T-helper 2 cell (primary cell): ENCODE measurements at regions not wholly inside any gene's neighbourhood (a gene's known extent, or its start where the extent isn't known, plus 50 kb on each side); places are given as distances from the start of the nearest gene placed in this dataset.

ENCODE experiments used
- DNase-seq, 5 experiments: peaks; one replicate each; pipeline versions ENCODE4 v3.0.0 to v3.0.0-alpha.2; 2012 to 2022

GRCh38 chr5:159826351-159827214, 89.7 kb upstream of the ADRA1B start:
- peak in 1 of 5 experiments; percentile 16 for DNase-seq

- no peak for DNase-seq
These were observed 88.4 kb upstream of the ADRA1B start for GRCh38 chr5:159827861-159828260.

GRCh38 chr5:159832073-159832472, 84.2 kb upstream of the ADRA1B start:
- no peak for DNase-seq

GRCh38 chr5:159833088-159833487, 83.2 kb upstream of the ADRA1B start:
- DNase-seq: no peak

GRCh38 chr5:159833846-159834245, 82.4 kb upstream of the ADRA1B start:
- no peak for DNase-seq

GRCh38 chr5:159835548-159835947, 80.7 kb upstream of the ADRA1B start:
- DNase-seq: no peak

GRCh38 chr5:159836691-159837090, 79.6 kb upstream of the ADRA1B start:
- DNase-seq: no peak

GRCh38 chr5:159837860-159838259, 78.4 kb upstream of the ADRA1B start:
- no peak for DNase-seq

GRCh38 chr5:159838551-159839222, 77.6 kb upstream of the ADRA1B start:
- DNase-seq: no peak

GRCh38 chr5:159844267-159845121, 71.8 kb upstream of the ADRA1B start:
- no peak for DNase-seq

- DNase-seq: no peak
These were observed 66.7 kb upstream of the ADRA1B start for GRCh38 chr5:159849437-159850083.

GRCh38 chr5:159850160-159850559, 66.1 kb upstream of the ADRA1B start:
- DNase-seq: no peak

GRCh38 chr5:159851053-159851452, 65.2 kb upstream of the ADRA1B start:
- DNase-seq: no peak

- DNase-seq: no peak
These were observed 61.4 kb upstream of the ADRA1B start for GRCh38 chr5:159854916-159855315.

- no peak for DNase-seq
These were observed 60.6 kb upstream of the ADRA1B start for GRCh38 chr5:159855476-159856191.

- no peak for DNase-seq
These were observed 57.4 kb upstream of the ADRA1B start for GRCh38 chr5:159858871-159859270.

- no peak for DNase-seq
These were observed 55.2 kb upstream of the ADRA1B start for GRCh38 chr5:159861086-159861485.

GRCh38 chr5:159864885-159865691, 51.2 kb upstream of the ADRA1B start:
- no peak for DNase-seq

GRCh38 chr5:159866093-159866492, 50.2 kb upstream of the ADRA1B start:
- no peak for DNase-seq
